Psoas muscle (tissue), 7 donors: ENCODE measurements at regions not wholly inside any gene's neighbourhood (a gene's known extent, or its start where the extent isn't known, plus 50 kb on each side); places are given as distances from the start of the nearest gene placed in this dataset.

ENCODE experiments used
- ATAC-seq, 4 donors: fragments of 200-7000 bp; cut with Tn5 transposase; one replicate each; pipeline ENCODE4 v1.9.1; 2020; ENCODE audit warnings: moderate library complexity in 3 of 4, mild to moderate bottlenecking in 2 of 4
- DNase-seq, 2 donors: peaks; one replicate each; pipeline ENCODE4 v3.0.0-alpha.2; 2020
- H3K27ac ChIP-seq: fragments of 200-600 bp; one replicate; pipeline ENCODE4 v1.8.0; 2022
- H3K27me3 ChIP-seq, 3 donors: fragments of 200-600 bp in 1 of 3; one replicate each; pipeline versions ENCODE4 v1.6.1 to v1.8.0; 2013 to 2022; ENCODE audit warnings: low read length in 2 of 3, mild to moderate bottlenecking in 2 of 3, moderate library complexity in 1 of 3; ENCODE audit not compliant: insufficient read depth in 3 of 3
- H3K36me3 ChIP-seq, 2 donors: fragments of 200-600 bp in 1 of 2; one replicate each; pipeline versions ENCODE4 v1.6.1 to v1.8.0; 2013 to 2022; ENCODE audit warnings: low read depth in 1 of 2, mild to moderate bottlenecking in 1 of 2, moderate library complexity in 1 of 2; ENCODE audit not compliant: insufficient read depth in 1 of 2
- H3K4me1 ChIP-seq: fragments of 200-600 bp; one replicate; pipeline ENCODE4 v1.8.0; 2022
- H3K4me3 ChIP-seq: fragments of 200-600 bp; one replicate; pipeline ENCODE4 v1.8.0; 2022; ENCODE audit warnings: mild to moderate bottlenecking
- H3K9me3 ChIP-seq: fragments of 200-600 bp; one replicate; pipeline ENCODE4 v1.8.0; 2022
- CTCF ChIP-seq: fragments of 200-600 bp; IDR thresholded peaks from one replicate; pipeline ENCODE4 v1.8.0; 2022; ENCODE audit warnings: antibody characterized with exemption
- WGBS, 3 donors: extraction: QIAGEN DNeasy Blood & Tissue Kit; methylation state at CpG; one replicate each; pipeline versions ENCODE4 v1.1.6 to v1.1.7; 2013; 5-methylcytosine and 5-hydroxymethylcytosine counted together
- intact Hi-C, 2 donors: fragments of 100-400 bp; cut with DNase I; formaldehyde crosslinking; loops; one replicate each; pipeline versions ENCODE4 v1.11.0 to v1.14.2; 2022
- donor health status: healthy with polysubstance abuse.
- donor health status: DM: no; HTN: no; CAD: no; lungs with moderate emphysema.
- donor health status: Bipolar disorder and iron deficiency.
- donor health status: healthy.
- donor health status: DM: yes; HTN: yes; CAD: no.
- donor health status: DM: no; HTN: no; CAD: no.
- donor health status: DM: yes; HTN: yes; CAD: no.

- no peak for ATAC-seq
- Histone ChIP-seq H3K27ac (no peak overlapping the region), H3K9me3 (no peaks in the 10 kb centered on the region), H3K4me1 (no peaks in the 10 kb centered on the region), H3K27me3 (no peaks in the 10 kb centered on the region), H3K36me3 (no peaks in the 10 kb centered on the region), H3K4me3 (no peak overlapping the region)
- intact Hi-C loops: no loop called here
- TF ChIP-seq CTCF: no peak
- DNase-seq: no peak
- 76 to 85% (median 84%) methylated on average over 1 of the region's 1 CpG for WGBS, 3 donors
Measured at GRCh38 chr3:171933441-171933840, 90.3 kb downstream of the TMEM212 start.

- intact Hi-C loops: no loop called here
- Histone ChIP-seq H3K27ac (no peak overlapping the region), H3K4me3 (no peak overlapping the region), H3K9me3 (no peaks in the 10 kb centered on the region), H3K4me1 (no peaks in the 10 kb centered on the region), H3K27me3 (no peaks in the 10 kb centered on the region), H3K36me3 (no peaks in the 10 kb centered on the region)
- DNase-seq (no peak), ATAC-seq (no peak)
- 71 to 81% (median 81%) methylated on average over 7 of the region's 7 CpGs for WGBS, 3 donors
- TF ChIP-seq CTCF: no peak
Measured at GRCh38 chr3:171935261-171936123, 92.3 kb downstream of the TMEM212 start.

- Histone ChIP-seq H3K36me3 (no peaks in the 10 kb centered on the region), H3K27me3 (no peaks in the 10 kb centered on the region), H3K9me3 (no peaks in the 10 kb centered on the region), H3K4me3 (no peak overlapping the region), H3K27ac (no peak overlapping the region), H3K4me1 (no peaks in the 10 kb centered on the region)
- intact Hi-C loops: no loop called here
- peak in 1 of 4 donors; percentile 42 for ATAC-seq
- TF ChIP-seq CTCF: no peak
- 85 to 90% (median 88%) methylated on average over 6 of the region's 6 CpGs for WGBS, 3 donors
- DNase-seq: peak in 1 of 2 donors; percentile 17
Measured at GRCh38 chr3:171936191-171936841, 93.2 kb downstream of the TMEM212 start.

- ATAC-seq: no peak
- Histone ChIP-seq H3K27ac (no peak overlapping the region), H3K4me1 (no peaks in the 10 kb centered on the region), H3K9me3 (no peaks in the 10 kb centered on the region), H3K4me3 (no peak overlapping the region), H3K36me3 (no peaks in the 10 kb centered on the region), H3K27me3 (no peaks in the 10 kb centered on the region)
- TF ChIP-seq CTCF: no peak
- no peak for DNase-seq
- WGBS, 3 donors: 72 to 80% (median 77%) methylated on average over 2 of the region's 2 CpGs
- intact Hi-C loops: no loop called here
Measured at GRCh38 chr3:171939578-171939977, 96.4 kb downstream of the TMEM212 start.
